Right lobe of liver (tissue), 6 donors: ENCODE measurements at regions not wholly inside any gene's neighbourhood (a gene's known extent, or its start where the extent isn't known, plus 50 kb on each side); places are given as distances from the start of the nearest gene placed in this dataset.

Experiments used
- ATAC-seq, 4 donors: fragments of 200-7000 bp; cut with Tn5 transposase; one replicate each; pipeline ENCODE4 v1.9.1; 2020; ENCODE audit warnings: mild to moderate bottlenecking in 4 of 4, moderate library complexity in 4 of 4
- DNase-seq, 3 donors: peaks; one replicate each; pipeline ENCODE4 v3.0.0-alpha.2; 2020
- H3K27ac ChIP-seq, 3 donors: fragments of 200-600 bp; one replicate each; pipeline ENCODE4 v1.8.0; 2022
- H3K27me3 ChIP-seq, 2 donors: fragments of 200-600 bp; one replicate each; pipeline ENCODE4 v1.8.0; 2022
- H3K36me3 ChIP-seq, 4 donors: fragments of 200-600 bp; sonication (generic) in 1 of 4; one replicate each; pipeline versions ENCODE4 v1.5.1 to v1.8.0; 2017 to 2022; ENCODE audit warnings: control low read depth in 1 of 4
- H3K4me1 ChIP-seq, 4 donors: fragments of 200-600 bp; sonication (generic) in 1 of 4; one replicate each; pipeline versions ENCODE4 v1.5.1 to v1.8.0; 2017 to 2022; ENCODE audit warnings: control low read depth in 1 of 4
- H3K4me3 ChIP-seq, 3 donors: fragments of 200-600 bp; one replicate each; pipeline ENCODE4 v1.8.0; 2022
- H3K9me3 ChIP-seq, 4 donors: fragments of 200-600 bp; sonication (generic) in 1 of 4; one replicate each; pipeline versions ENCODE4 v1.5.1 to v1.8.0; 2017 to 2022; ENCODE audit warnings: control low read depth in 1 of 4
- POLR2A ChIP-seq: fragments of 450-650 bp; IDR thresholded peaks from one replicate; pipeline ENCODE4 v1.6.1; 2017; ENCODE audit warnings: antibody characterized with exemption, mild to moderate bottlenecking
- WGBS: methylation state at CpG from one replicate; pipeline ENCODE4 v1.1.6; 2018; ENCODE audit warnings: low coverage, low lambda C conversion rate; ENCODE audit not compliant: insufficient coverage; ENCODE audit errors: missing lambda C conversion rate; 5-methylcytosine and 5-hydroxymethylcytosine counted together
- intact Hi-C, 2 donors: fragments of 100-400 bp; cut with DNase I; formaldehyde crosslinking; loops; one replicate each; pipeline versions ENCODE4 v1.11.2 to v1.14.1; 2022
- TF ChIP-seq, protein P1 (sequence below), 4 donors: fragments of 200-600 bp in 3 of 4; fragments of 450-650 bp in 1 of 4; IDR thresholded peaks; one replicate each; pipeline versions ENCODE4 v1.5.1 to v1.8.0; 2016 to 2022; ENCODE audit warnings: antibody characterized with exemption in 4 of 4, mild to moderate bottlenecking in 2 of 4
- donor health status: DM: no; HTN: yes; CAD: no.
- donor health status: DM: no; HTN: no; CAD: no.
- donor health status: DM: no; HTN: no; CAD: no.
- donor health status: DM: no; HTN: yes; CAD: no.
- donor health status: DM: no; HTN: yes; CAD: no.

DNA sequence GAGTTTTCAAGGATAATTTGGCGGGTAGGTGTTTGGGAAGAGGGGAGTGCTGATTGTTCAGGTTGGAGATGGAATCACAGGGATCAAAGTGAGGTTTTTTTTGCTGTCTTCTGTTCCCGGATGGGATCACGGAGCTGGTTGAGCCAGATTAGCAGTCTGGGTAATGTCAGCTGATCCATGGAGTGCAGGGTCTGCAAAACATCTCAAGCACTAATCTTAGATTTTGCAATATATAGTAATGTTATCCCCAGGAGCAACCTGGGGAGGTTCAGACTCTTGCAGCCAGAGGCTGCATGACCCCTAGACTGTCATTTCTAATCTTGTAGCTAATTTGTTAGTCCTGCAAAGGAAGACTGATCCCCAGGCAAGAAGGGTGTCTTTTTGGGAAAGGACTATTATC, 354.1 kb upstream of the SGO1 start:
- Histone ChIP-seq H3K4me3 (no peak overlapping the region), H3K36me3 (no peaks in the 10 kb centered on the region), H3K4me1 (no peaks in the 10 kb centered on the region), H3K27ac (no peak overlapping the region), H3K9me3 (no peaks in the 10 kb centered on the region), H3K27me3 (no peaks in the 10 kb centered on the region)
- TF ChIP-seq POLR2A: no peak
- TF ChIP-seq, protein P1, sequence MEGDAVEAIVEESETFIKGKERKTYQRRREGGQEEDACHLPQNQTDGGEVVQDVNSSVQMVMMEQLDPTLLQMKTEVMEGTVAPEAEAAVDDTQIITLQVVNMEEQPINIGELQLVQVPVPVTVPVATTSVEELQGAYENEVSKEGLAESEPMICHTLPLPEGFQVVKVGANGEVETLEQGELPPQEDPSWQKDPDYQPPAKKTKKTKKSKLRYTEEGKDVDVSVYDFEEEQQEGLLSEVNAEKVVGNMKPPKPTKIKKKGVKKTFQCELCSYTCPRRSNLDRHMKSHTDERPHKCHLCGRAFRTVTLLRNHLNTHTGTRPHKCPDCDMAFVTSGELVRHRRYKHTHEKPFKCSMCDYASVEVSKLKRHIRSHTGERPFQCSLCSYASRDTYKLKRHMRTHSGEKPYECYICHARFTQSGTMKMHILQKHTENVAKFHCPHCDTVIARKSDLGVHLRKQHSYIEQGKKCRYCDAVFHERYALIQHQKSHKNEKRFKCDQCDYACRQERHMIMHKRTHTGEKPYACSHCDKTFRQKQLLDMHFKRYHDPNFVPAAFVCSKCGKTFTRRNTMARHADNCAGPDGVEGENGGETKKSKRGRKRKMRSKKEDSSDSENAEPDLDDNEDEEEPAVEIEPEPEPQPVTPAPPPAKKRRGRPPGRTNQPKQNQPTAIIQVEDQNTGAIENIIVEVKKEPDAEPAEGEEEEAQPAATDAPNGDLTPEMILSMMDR (IDR thresholded peaks at IDR 0.05): no peak
- WGBS: no CpG with 5 or more reads among the region's 3 CpGs
- intact Hi-C loops: no loop called here
- no peak for DNase-seq
- no peak for ATAC-seq

DNA sequence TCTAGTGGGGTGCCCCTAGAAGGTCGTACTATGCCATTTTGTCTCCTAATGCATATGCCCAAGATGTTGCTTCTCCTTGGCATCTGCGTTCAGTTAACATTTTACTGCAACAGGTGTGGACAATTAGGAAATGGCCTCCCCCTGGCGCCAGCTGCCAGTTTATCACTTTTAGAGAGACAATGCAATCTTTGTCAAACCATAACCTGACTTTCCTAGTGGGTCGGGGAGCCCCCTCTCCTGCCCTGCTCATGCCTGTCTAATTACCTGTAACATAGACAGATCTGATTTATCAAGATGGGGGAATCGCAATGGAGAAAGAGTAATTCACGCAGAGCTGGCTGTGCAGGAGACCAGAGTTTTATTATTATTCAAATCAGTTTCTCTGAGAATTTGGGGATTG, 353.7 kb upstream of the SGO1 start:
- H3K27me3 ChIP-seq: no peaks in the 10 kb centered on the region
- H3K9me3 ChIP-seq: no peaks in the 10 kb centered on the region
- intact Hi-C loops: no loop called here
- TF ChIP-seq, protein P1 (IDR thresholded peaks at IDR 0.05): no peak
- TF ChIP-seq POLR2A: no peak
- no peaks in the 10 kb centered on the region for H3K4me1 ChIP-seq
- no peak overlapping the region for H3K27ac ChIP-seq
- WGBS: 62% methylated on average over 6 of the region's 6 CpGs
- no peaks in the 10 kb centered on the region for H3K36me3 ChIP-seq
- H3K4me3 ChIP-seq: no peak overlapping the region
- DNase-seq: no peak
- ATAC-seq: no peak

DNA sequence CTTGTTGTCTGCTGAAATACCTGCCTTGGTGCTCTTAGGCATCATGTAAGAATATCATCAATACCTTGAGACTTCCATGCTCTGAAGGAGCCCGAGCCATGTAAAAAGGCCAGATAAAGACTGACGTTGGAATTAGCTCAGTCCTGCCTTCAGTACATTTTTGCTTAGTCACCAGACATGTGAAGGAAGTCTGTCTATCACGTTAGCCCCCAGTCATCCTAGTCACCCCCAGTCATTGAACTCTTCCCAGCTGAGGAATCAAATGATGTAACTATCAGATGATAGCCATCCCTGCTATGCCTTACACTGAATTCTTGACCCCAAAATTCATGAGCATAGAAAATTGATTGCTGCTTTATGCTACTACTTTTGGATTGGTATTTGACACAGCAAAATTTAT, 351.2 kb upstream of the SGO1 start:
- H3K4me3 ChIP-seq: no peak overlapping the region
- no peaks in the 10 kb centered on the region for H3K36me3 ChIP-seq
- 57% methylated on average over 3 of the region's 3 CpGs for whole genome bisulfite sequencing
- ATAC-seq (no peak), DNase-seq (no peak)
- no peak overlapping the region for H3K27ac ChIP-seq
- no peak for TF ChIP-seq POLR2A
- TF ChIP-seq, protein P1 (IDR thresholded peaks at IDR 0.05): no peak
- H3K9me3 ChIP-seq: no peaks in the 10 kb centered on the region
- intact Hi-C loops: no loop called here
- no peaks in the 10 kb centered on the region for H3K27me3 ChIP-seq
- H3K4me1 ChIP-seq: no peaks in the 10 kb centered on the region

DNA sequence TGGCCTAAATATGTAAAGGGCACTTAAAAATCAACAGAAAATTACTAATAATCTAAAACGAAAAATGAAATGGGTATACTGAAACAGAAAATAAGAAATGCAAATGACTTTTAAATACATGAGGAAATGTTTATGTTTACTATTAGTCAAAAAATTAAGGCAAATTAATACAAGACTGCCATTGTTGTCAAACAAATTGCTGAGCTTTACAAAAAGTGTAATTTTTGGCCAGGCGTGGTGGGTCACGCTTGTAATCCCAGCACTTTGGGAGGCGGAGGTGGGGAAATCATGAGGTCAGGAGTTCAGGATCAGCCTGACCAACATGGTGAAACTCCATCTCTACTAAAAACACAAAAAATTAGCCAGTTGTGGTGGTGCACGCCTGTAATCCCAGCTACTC, 343.9 kb upstream of the SGO1 start:
- DNase-seq (no peak), ATAC-seq (no peak)
- no peaks in the 10 kb centered on the region for H3K4me1 ChIP-seq
- H3K4me3 ChIP-seq: no peak overlapping the region
- H3K27me3 ChIP-seq: no peaks in the 10 kb centered on the region
- H3K9me3 ChIP-seq: no peaks in the 10 kb centered on the region
- TF ChIP-seq, protein P1 (IDR thresholded peaks at IDR 0.05): no peak
- no peak for TF ChIP-seq POLR2A
- 78% methylated on average over 5 of the region's 5 CpGs for WGBS
- intact Hi-C loops: no loop called here
- no peak overlapping the region for H3K27ac ChIP-seq
- no peaks in the 10 kb centered on the region for H3K36me3 ChIP-seq

DNA sequence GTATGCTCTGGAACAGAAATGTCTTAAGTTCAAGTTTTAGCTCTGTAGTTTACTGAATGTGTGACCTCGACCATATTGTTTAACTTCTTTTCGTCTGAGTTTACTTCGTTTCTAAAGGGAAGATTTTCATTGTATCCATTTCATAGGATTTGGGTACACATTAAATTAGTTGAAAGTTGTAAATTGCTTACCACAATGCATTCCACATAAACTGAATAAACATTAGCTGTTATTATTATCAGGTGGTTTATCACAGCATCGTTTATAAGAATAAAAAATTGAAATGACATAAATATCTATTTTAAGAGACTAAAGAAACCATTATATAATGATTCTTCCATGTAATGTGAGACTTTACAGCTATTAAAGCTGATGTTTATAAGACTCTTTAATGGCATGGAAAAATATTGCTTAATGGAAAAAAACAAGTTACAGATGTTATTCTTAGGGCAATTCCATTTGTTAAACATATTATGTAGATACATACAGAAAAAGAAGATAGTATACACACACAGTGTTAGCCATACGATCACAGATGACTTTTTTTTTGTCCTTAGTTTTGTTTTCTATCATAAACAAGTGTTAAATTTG, 342.3 kb upstream of the SGO1 start:
- intact Hi-C loops: no loop called here
- no peaks in the 10 kb centered on the region for H3K36me3 ChIP-seq
- H3K27ac ChIP-seq: no peak overlapping the region
- H3K9me3 ChIP-seq: no peaks in the 10 kb centered on the region
- TF ChIP-seq, protein P1 (IDR thresholded peaks at IDR 0.05): no peak
- TF ChIP-seq POLR2A: no peak
- ATAC-seq (no peak), DNase-seq (no peak)
- no peak overlapping the region for H3K4me3 ChIP-seq
- H3K4me1 ChIP-seq: no peaks in the 10 kb centered on the region
- WGBS: 21% methylated on average over 5 of the region's 5 CpGs
- no peaks in the 10 kb centered on the region for H3K27me3 ChIP-seq
